ENCODE measurements at regions not wholly inside any gene's neighbourhood (a gene's known extent, or its start where the extent isn't known, plus 50 kb on each side); places are given as distances from the start of the nearest gene placed in this dataset.

DNA sequence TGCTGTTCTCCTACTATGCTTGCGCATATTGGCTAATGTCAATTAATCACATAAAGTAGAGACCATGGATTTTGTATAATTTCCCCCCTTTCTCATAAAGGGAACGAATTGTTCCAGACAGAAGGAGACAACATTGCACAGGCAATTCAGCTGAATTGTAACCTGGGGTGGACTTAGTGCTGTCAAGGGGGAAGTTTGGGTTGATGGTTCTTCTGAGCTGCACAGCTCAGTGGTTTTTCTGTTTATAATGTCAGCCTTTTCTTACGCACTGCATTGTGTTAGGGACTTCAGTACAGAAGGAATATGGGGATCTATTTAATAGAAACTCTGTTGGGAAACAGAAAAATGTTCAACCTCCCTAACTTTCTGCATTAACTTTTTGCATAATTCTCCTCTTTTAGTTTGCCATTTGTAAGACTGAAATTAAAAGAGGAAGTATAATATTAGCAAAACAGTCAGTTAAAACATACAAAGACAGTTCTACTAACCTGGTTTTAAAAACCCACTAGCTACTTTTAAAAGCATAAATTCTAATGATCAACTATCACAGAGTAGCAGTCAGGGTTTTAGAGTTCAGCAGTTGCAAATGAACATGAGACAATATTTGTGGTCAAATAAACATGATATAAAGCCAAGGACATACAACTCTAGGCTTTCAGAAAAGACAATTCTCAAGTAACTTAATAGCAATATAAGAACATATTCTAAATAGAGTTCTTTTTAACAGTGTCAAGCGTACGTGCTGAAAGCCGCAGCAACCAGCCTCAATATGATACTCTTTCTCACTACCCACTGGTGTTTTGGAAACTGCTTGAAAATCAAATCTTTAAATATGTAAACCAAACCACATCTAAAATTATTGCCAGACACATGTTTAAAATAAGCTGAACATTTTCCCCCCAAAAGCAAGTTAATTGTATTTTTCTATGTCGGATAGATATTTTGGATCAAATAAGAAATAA lies 393.0 kb downstream of the FSCB start:
- DNase-seq (ENCODE audit: low spot score in 2 of 2), result no peak
- TF ChIP-seq, protein P1, sequence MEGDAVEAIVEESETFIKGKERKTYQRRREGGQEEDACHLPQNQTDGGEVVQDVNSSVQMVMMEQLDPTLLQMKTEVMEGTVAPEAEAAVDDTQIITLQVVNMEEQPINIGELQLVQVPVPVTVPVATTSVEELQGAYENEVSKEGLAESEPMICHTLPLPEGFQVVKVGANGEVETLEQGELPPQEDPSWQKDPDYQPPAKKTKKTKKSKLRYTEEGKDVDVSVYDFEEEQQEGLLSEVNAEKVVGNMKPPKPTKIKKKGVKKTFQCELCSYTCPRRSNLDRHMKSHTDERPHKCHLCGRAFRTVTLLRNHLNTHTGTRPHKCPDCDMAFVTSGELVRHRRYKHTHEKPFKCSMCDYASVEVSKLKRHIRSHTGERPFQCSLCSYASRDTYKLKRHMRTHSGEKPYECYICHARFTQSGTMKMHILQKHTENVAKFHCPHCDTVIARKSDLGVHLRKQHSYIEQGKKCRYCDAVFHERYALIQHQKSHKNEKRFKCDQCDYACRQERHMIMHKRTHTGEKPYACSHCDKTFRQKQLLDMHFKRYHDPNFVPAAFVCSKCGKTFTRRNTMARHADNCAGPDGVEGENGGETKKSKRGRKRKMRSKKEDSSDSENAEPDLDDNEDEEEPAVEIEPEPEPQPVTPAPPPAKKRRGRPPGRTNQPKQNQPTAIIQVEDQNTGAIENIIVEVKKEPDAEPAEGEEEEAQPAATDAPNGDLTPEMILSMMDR (IDR thresholded peaks at IDR 0.05), result no peak
- TF ChIP-seq POLR2A (IDR thresholded peaks at IDR 0.05), result no peak
- intact Hi-C loops (cut with DNase I; ENCODE audit: low total_unique reads), result no loop called here
- H3K4me3 ChIP-seq (ENCODE audit: low read depth, poor library complexity, severe bottlenecking), result no peak overlapping the region
- 81 to 82% methylated on average over 7 of the region's 7 CpGs for WGBS, 2 donors

DNA sequence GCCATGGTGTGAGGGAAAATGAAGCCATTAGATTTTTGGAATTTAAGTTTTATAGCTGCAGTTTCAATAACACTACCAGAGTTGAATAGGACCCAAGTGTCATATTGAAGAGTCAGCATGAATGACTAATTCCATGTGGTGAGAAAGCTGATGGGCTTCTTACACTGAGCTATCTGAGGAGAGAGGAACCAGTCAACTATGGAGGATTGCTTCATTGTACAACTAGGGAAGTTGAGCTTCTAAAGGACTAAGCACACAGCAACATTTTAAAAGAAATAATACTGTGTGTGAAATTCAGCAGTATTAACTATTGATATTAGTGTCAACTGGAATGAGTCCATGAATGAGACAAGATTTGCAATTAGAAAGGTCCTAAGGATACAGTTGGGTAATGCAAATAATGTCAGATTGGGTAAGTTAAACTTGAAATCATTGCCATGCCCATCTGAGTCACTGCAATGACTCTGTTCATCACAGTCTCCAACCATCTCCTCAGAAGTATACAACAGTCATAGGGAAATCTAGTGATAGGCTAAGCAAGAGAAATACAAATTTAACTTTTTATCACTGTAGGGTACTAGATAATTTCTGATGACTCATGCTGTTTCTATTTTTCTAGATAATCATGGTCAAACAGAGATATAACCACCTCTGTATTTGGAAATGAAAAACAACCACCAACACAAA lies 394.2 kb downstream of the FSCB start:
- TF ChIP-seq POLR2A (IDR thresholded peaks at IDR 0.05), result no peak
- TF ChIP-seq, protein P1 (IDR thresholded peaks at IDR 0.05), result no peak
- intact Hi-C loops (cut with DNase I; ENCODE audit: low total_unique reads), result no loop called here
- no peak for DNase-seq (ENCODE audit: low spot score in 2 of 2)
- H3K4me3 ChIP-seq (ENCODE audit: low read depth, poor library complexity, severe bottlenecking), result no peak overlapping the region

DNA sequence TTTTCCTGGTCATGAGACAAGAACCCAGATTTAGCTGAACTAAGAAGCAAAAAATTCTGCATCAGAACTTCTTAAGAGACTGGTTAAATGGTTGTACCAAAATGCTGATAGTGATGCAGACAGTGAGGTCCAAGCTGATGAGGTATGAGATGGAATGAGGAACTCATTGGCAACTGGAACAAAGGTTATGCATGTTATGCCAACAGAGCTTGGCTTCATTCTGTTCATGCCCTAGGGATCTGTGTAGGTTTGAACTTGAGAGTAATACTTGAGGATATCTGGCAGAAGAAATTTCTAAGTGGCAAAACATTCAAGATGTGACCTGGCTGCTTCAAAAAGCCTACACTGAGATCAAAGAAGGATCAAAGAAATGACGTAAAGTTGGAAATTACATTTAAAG lies 398.0 kb downstream of the FSCB start:
- TF ChIP-seq, protein P1 (IDR thresholded peaks at IDR 0.05), result no peak
- no peak for TF ChIP-seq POLR2A (IDR thresholded peaks at IDR 0.05)
- no peak for DNase-seq (ENCODE audit: low spot score in 2 of 2)
- no peak overlapping the region for H3K4me3 ChIP-seq (ENCODE audit: low read depth, poor library complexity, severe bottlenecking)
- intact Hi-C loops (cut with DNase I; ENCODE audit: low total_unique reads), result no loop called here
- 85 to 86% methylated on average over 1 of the region's 1 CpG for WGBS, 2 donors

DNA sequence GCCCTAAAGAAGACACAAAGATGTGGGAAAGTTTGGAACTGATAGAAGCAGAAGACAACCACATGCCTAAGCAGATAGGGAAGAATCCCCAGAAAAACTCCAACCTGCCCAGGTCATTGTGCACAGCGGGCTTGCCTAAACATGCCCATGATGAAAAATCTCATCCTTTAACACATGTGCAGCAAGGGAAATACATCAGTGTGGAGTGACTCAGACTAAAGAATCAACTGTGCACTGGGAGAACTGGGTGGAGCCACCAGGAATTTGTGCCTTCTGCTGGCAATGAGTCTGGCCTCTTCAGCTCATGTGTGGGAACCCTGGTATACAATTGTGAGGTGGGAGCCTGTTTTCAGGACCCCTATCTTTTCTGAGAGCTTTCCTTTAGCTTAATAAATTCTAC lies 398.5 kb downstream of the FSCB start:
- TF ChIP-seq, protein P1 (IDR thresholded peaks at IDR 0.05), result no peak
- no peak for TF ChIP-seq POLR2A (IDR thresholded peaks at IDR 0.05)
- H3K4me3 ChIP-seq (ENCODE audit: low read depth, poor library complexity, severe bottlenecking), result no peak overlapping the region
- 81 to 94% methylated on average over 1 of the region's 1 CpG for WGBS, 2 donors
- intact Hi-C loops (cut with DNase I; ENCODE audit: low total_unique reads), result no loop called here
- no peak for DNase-seq (ENCODE audit: low spot score in 2 of 2)

DNA sequence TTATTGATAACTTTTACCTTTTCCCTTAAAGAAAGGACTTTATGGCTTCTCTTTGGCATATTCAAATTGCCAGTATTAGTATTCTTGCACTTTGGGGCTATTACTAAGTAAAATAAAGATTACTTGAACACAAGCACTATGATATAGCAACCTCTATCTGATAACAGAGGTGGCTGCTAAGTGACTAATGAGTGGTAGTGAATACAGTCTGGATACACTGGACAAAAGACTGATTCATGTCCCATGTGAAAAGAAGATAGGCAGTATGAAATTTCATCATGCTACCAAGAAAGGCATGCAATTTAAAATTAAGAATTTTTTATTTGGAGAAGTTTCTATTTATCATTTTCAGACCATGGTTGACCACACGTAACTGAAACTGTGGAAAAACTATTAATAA lies 399.9 kb downstream of the FSCB start:
- WGBS, 2 donors, result 84 to 86% methylated on average over 1 of the region's 1 CpG
- intact Hi-C loops (cut with DNase I; ENCODE audit: low total_unique reads), result no loop called here
- no peak overlapping the region for H3K4me3 ChIP-seq (ENCODE audit: low read depth, poor library complexity, severe bottlenecking)
- DNase-seq (ENCODE audit: low spot score in 2 of 2), result no peak
- no peak for TF ChIP-seq POLR2A (IDR thresholded peaks at IDR 0.05)
- TF ChIP-seq, protein P1 (IDR thresholded peaks at IDR 0.05), result no peak

Data from lower leg skin (tissue), 4 donors.